ENCODE measurements at regions not wholly inside any gene's neighbourhood (a gene's known extent, or its start where the extent isn't known, plus 50 kb on each side); places are given as distances from the start of the nearest gene placed in this dataset.

DNA sequence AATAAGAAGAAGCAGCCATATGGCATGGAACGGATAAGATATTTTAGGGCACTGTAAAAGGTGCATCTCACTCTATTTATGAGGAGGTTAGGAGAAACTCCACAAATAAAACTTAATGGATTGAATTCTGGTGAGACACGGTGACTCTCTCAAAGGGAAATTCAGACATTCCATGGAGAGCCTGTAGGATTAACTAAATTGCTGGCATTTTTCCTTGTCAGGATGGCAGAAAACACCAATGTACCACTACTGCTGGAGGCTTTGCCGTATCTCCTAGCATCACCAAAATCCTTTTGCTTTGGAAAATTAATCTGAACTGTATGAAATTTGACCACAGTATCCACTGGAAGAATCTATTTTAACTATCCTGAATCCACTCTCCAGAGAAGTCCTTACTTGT is 79.3 kb downstream of the RBM43 start (continued):
- TF ChIP-seq, protein P1, sequence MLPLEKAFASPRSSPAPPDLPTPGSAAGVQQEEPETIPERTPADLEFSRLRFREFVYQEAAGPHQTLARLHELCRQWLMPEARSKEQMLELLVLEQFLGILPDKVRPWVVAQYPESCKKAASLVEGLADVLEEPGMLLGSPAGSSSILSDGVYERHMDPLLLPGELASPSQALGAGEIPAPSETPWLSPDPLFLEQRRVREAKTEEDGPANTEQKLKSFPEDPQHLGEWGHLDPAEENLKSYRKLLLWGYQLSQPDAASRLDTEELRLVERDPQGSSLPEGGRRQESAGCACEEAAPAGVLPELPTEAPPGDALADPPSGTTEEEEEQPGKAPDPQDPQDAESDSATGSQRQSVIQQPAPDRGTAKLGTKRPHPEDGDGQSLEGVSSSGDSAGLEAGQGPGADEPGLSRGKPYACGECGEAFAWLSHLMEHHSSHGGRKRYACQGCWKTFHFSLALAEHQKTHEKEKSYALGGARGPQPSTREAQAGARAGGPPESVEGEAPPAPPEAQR (tag by site-specific recombination; IDR thresholded peaks at IDR 0.05): no peak
- TF ChIP-seq ZNF157 (tag by site-specific recombination; IDR thresholded peaks at IDR 0.05): no peak
- no peak for TF ChIP-seq BCL11A (tag by site-specific recombination; IDR thresholded peaks at IDR 0.05; ENCODE audit: low read depth)
- no peak for TF ChIP-seq ZNF624 (tag by site-specific recombination; IDR thresholded peaks at IDR 0.05)
- TF ChIP-seq, protein P2, sequence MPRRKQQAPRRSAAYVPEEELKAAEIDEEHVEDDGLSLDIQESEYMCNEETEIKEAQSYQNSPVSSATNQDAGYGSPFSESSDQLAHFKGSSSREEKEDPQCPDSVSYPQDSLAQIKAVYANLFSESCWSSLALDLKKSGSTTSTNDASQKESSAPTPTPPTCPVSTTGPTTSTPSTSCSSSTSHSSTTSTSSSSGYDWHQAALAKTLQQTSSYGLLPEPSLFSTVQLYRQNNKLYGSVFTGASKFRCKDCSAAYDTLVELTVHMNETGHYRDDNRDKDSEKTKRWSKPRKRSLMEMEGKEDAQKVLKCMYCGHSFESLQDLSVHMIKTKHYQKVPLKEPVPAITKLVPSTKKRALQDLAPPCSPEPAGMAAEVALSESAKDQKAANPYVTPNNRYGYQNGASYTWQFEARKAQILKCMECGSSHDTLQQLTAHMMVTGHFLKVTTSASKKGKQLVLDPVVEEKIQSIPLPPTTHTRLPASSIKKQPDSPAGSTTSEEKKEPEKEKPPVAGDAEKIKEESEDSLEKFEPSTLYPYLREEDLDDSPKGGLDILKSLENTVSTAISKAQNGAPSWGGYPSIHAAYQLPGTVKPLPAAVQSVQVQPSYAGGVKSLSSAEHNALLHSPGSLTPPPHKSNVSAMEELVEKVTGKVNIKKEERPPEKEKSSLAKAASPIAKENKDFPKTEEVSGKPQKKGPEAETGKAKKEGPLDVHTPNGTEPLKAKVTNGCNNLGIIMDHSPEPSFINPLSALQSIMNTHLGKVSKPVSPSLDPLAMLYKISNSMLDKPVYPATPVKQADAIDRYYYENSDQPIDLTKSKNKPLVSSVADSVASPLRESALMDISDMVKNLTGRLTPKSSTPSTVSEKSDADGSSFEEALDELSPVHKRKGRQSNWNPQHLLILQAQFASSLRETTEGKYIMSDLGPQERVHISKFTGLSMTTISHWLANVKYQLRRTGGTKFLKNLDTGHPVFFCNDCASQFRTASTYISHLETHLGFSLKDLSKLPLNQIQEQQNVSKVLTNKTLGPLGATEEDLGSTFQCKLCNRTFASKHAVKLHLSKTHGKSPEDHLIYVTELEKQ (tag by site-specific recombination; IDR thresholded peaks at IDR 0.05; ENCODE audit: borderline replicate concordance): no peak
- TF ChIP-seq KLF8 (tag by site-specific recombination; IDR thresholded peaks at IDR 0.05): no peak
- TF ChIP-seq, protein P3, sequence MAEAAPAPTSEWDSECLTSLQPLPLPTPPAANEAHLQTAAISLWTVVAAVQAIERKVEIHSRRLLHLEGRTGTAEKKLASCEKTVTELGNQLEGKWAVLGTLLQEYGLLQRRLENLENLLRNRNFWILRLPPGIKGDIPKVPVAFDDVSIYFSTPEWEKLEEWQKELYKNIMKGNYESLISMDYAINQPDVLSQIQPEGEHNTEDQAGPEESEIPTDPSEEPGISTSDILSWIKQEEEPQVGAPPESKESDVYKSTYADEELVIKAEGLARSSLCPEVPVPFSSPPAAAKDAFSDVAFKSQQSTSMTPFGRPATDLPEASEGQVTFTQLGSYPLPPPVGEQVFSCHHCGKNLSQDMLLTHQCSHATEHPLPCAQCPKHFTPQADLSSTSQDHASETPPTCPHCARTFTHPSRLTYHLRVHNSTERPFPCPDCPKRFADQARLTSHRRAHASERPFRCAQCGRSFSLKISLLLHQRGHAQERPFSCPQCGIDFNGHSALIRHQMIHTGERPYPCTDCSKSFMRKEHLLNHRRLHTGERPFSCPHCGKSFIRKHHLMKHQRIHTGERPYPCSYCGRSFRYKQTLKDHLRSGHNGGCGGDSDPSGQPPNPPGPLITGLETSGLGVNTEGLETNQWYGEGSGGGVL (tag by site-specific recombination; IDR thresholded peaks at IDR 0.05): no peak

DNA sequence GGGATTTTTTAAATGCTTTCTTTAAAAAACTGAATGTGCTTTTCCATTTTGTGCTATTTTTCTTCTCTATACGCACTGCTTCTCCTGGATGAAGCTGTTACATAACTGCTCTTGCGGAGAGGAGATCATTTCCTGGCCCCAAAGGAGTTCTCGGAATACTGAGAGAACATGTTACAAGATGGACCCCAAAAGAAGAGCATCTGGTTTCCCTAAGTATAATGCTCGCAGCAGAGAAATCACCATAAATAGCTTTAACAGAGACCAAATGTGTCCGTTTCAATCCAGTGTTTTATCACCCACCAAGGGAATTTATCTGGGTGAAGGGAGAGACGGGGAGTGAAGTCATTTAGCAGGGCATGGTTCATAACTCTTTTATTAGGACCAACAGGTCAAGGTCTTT is 80.1 kb downstream of the RBM43 start:
- CTCF ChIA-PET: interaction anchor here (1.2 kb wide), 1 partner anchor 57 kb away, joined by 7 read pairs; no protein-coding TSS in a partner anchor
- no peaks in the 10 kb centered on the region for H3K4me1 ChIP-seq (ENCODE audit: control insufficient read depth, insufficient read depth, low read length)
- no peaks in the 10 kb centered on the region for H3K9me3 ChIP-seq (ENCODE audit: control insufficient read depth, insufficient read depth, low read depth, low read length)
- H3K4me3 ChIP-seq (ENCODE audit: low read depth, low read length): no peak overlapping the region
- TF ChIP-seq ZNF175 (tag by site-specific recombination; IDR thresholded peaks at IDR 0.05): no peak
- TF ChIP-seq ZNF202 (tag by site-specific recombination; IDR thresholded peaks at IDR 0.05; ENCODE audit: borderline replicate concordance): no peak
- no peak for TF ChIP-seq ZEB2 (tag by site-specific recombination; IDR thresholded peaks at IDR 0.05)
- no peak for TF ChIP-seq KLF9 (tag by site-specific recombination; IDR thresholded peaks at IDR 0.05; ENCODE audit: low read depth)
- TF ChIP-seq ZBTB1 (tag by site-specific recombination; IDR thresholded peaks at IDR 0.05): no peak
- no peak overlapping the region for H3K27ac ChIP-seq (ENCODE audit: extremely low read depth, low read depth, low read length)
- POLR2A ChIA-PET: no interaction called here
- H3K36me3 ChIP-seq (ENCODE audit: control insufficient read depth in 2 of 2, insufficient read depth in 1 of 2, low read length in 2 of 2): no peaks in the 10 kb centered on the region

DNA sequence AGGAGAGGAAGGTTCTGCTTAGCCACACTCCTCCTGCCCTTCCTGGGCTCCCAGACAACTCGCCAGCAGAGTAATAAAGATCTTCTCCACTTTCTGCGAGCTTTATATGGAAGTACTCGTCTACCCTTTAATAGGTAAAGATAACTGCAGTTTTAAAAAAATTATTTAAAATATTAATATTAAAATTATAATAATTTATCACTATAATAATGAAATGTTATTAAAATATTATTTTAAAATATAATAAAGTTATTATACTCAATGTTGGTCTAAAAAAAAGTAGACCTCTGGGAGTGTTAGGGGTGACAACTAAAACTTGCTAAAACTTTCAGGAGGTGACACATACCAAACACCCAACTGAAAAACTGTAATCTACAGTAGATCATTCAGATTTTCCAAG is 81.5 kb downstream of the RBM43 start:
- ChIA-PET POLR2A (no interaction called here), CTCF (no interaction called here)
- H3K36me3 ChIP-seq (ENCODE audit: control insufficient read depth in 2 of 2, insufficient read depth in 1 of 2, low read length in 2 of 2): no peaks in the 10 kb centered on the region
- TF ChIP-seq ZNF184 (tag by site-specific recombination; IDR thresholded peaks at IDR 0.05): no peak
- TF ChIP-seq ZNF549 (tag by site-specific recombination; IDR thresholded peaks at IDR 0.05): no peak
- TF ChIP-seq ZNF24 (tag by site-specific recombination; IDR thresholded peaks at IDR 0.05): no peak
- TF ChIP-seq, protein P4, sequence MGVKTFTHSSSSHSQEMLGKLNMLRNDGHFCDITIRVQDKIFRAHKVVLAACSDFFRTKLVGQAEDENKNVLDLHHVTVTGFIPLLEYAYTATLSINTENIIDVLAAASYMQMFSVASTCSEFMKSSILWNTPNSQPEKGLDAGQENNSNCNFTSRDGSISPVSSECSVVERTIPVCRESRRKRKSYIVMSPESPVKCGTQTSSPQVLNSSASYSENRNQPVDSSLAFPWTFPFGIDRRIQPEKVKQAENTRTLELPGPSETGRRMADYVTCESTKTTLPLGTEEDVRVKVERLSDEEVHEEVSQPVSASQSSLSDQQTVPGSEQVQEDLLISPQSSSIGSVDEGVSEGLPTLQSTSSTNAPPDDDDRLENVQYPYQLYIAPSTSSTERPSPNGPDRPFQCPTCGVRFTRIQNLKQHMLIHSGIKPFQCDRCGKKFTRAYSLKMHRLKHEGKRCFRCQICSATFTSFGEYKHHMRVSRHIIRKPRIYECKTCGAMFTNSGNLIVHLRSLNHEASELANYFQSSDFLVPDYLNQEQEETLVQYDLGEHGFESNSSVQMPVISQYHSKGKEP (tag by site-specific recombination; IDR thresholded peaks at IDR 0.05): no peak
- TF ChIP-seq ZBTB48 (tag by site-specific recombination; IDR thresholded peaks at IDR 0.05): no peak
- TF ChIP-seq ZNF324 (tag by site-specific recombination; IDR thresholded peaks at IDR 0.05): no peak
- TF ChIP-seq ZNF266 (tag by site-specific recombination; IDR thresholded peaks at IDR 0.05; ENCODE audit: low read depth): no peak
- TF ChIP-seq ZNF521 (tag by site-specific recombination; IDR thresholded peaks at IDR 0.05): no peak
- no peak for TF ChIP-seq ZNF544 (tag by site-specific recombination; IDR thresholded peaks at IDR 0.05)
- TF ChIP-seq, protein P5, sequence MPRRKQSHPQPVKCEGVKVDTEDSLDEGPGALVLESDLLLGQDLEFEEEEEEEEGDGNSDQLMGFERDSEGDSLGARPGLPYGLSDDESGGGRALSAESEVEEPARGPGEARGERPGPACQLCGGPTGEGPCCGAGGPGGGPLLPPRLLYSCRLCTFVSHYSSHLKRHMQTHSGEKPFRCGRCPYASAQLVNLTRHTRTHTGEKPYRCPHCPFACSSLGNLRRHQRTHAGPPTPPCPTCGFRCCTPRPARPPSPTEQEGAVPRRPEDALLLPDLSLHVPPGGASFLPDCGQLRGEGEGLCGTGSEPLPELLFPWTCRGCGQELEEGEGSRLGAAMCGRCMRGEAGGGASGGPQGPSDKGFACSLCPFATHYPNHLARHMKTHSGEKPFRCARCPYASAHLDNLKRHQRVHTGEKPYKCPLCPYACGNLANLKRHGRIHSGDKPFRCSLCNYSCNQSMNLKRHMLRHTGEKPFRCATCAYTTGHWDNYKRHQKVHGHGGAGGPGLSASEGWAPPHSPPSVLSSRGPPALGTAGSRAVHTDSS (tag by site-specific recombination; IDR thresholded peaks at IDR 0.05): no peak
- no peak for TF ChIP-seq ZNF791 (tag by site-specific recombination; IDR thresholded peaks at IDR 0.05)
- no peak for TF ChIP-seq ZBTB7A (tag by site-specific recombination; IDR thresholded peaks at IDR 0.05; ENCODE audit: low read depth)
- no peak for TF ChIP-seq ZNF48 (tag by site-specific recombination; IDR thresholded peaks at IDR 0.05)
- TF ChIP-seq WT1 (tag by site-specific recombination; IDR thresholded peaks at IDR 0.05): no peak

More for the DNA sequence above, 81.5 kb downstream of the RBM43 start:
- Histone ChIP-seq H3K4me3 (ENCODE audit: low read depth, low read length) (no peak overlapping the region), H3K27ac (ENCODE audit: extremely low read depth, low read depth, low read length) (no peak overlapping the region), H3K4me1 (ENCODE audit: control insufficient read depth, insufficient read depth, low read length) (no peaks in the 10 kb centered on the region), H3K9me3 (ENCODE audit: control insufficient read depth, insufficient read depth, low read depth, low read length) (no peaks in the 10 kb centered on the region)

All from HEK293 (cell line).